Glutamatergic neuron (in vitro differentiated cells): ENCODE measurements at regions not wholly inside any gene's neighbourhood (a gene's known extent, or its start where the extent isn't known, plus 50 kb on each side); places are given as distances from the start of the nearest gene placed in this dataset.

ENCODE experiments used
- DNase-seq: peaks from one replicate; pipeline ENCODE4 v3.0.0; 2022
- H3K27ac Mint-ChIP-seq: one replicate; pipeline ENCODE4 v1.8.0; 2020; ENCODE audit warnings: mild to moderate bottlenecking, mixed read lengths, inconsistent platforms; ENCODE audit not compliant: unreplicated experiment
- H3K27me3 Mint-ChIP-seq: one replicate; pipeline ENCODE4 v1.8.0; 2020; ENCODE audit warnings: mild to moderate bottlenecking, moderate library complexity, mixed read lengths, inconsistent platforms; ENCODE audit not compliant: unreplicated experiment
- H3K36me3 Mint-ChIP-seq: one replicate; pipeline ENCODE4 v1.8.0; 2020; ENCODE audit warnings: mild to moderate bottlenecking, mixed read lengths, inconsistent platforms; ENCODE audit not compliant: unreplicated experiment
- H3K4me1 Mint-ChIP-seq: one replicate; pipeline ENCODE4 v1.8.0; 2020; ENCODE audit warnings: mild to moderate bottlenecking, low read depth, mixed read lengths, inconsistent platforms; ENCODE audit not compliant: unreplicated experiment
- H3K4me3 Mint-ChIP-seq: one replicate; pipeline ENCODE4 v1.8.0; 2020; ENCODE audit warnings: mild to moderate bottlenecking, mixed read lengths, inconsistent platforms; ENCODE audit not compliant: unreplicated experiment
- H3K9me3 Mint-ChIP-seq: one replicate; pipeline ENCODE4 v1.8.0; 2020; ENCODE audit warnings: mild to moderate bottlenecking, moderate library complexity, mixed read lengths, inconsistent platforms; ENCODE audit not compliant: unreplicated experiment
- CTCF ChIP-seq: fragments of 200-600 bp; sonication (generic); IDR thresholded peaks from one replicate; pipeline ENCODE4 v1.5.0; 2021; ENCODE audit not compliant: partially characterized antibody, unreplicated experiment

- Mint-ChIP-seq H3K36me3 (no peaks in the 10 kb centered on the region), H3K9me3 (no peaks in the 10 kb centered on the region), H3K4me3 (no peak overlapping the region), H3K4me1 (peaks cover 1% of the 10 kb centered on the region), H3K27ac (peak overlapping the region; percentile 60), H3K27me3 (peaks cover 9% of the 10 kb centered on the region)
- TF ChIP-seq CTCF = no peak
- DNase-seq = no peak
Measured at GRCh38 chr4:3832536-3833220, 66.5 kb downstream of the ADRA2C start.

GRCh38 chr4:3833326-3833989, 67.3 kb downstream of the ADRA2C start:
- no peak overlapping the region for H3K27ac Mint-ChIP-seq
- peaks cover 2% of the 10 kb centered on the region for H3K9me3 Mint-ChIP-seq
- peaks cover 1% of the 10 kb centered on the region for H3K4me1 Mint-ChIP-seq
- H3K4me3 Mint-ChIP-seq = no peak overlapping the region
- H3K36me3 Mint-ChIP-seq = no peaks in the 10 kb centered on the region
- no peak for TF ChIP-seq CTCF
- no peak for DNase-seq
- peaks cover 9% of the 10 kb centered on the region for H3K27me3 Mint-ChIP-seq

GRCh38 chr4:3834186-3834662, 68.0 kb downstream of the ADRA2C start:
- Mint-ChIP-seq H3K27ac (no peak overlapping the region), H3K36me3 (peaks cover 3% of the 10 kb centered on the region), H3K9me3 (peaks cover 5% of the 10 kb centered on the region), H3K27me3 (peaks cover 9% of the 10 kb centered on the region), H3K4me3 (no peak overlapping the region), H3K4me1 (peaks cover 1% of the 10 kb centered on the region)
- no peak for TF ChIP-seq CTCF
- DNase-seq = no peak

- Mint-ChIP-seq H3K27ac (no peak overlapping the region), H3K4me1 (peaks cover 1% of the 10 kb centered on the region), H3K9me3 (peaks cover 7% of the 10 kb centered on the region), H3K27me3 (peaks cover 9% of the 10 kb centered on the region), H3K4me3 (no peak overlapping the region), H3K36me3 (peaks cover 8% of the 10 kb centered on the region)
- TF ChIP-seq CTCF = no peak
- DNase-seq = no peak
Measured at GRCh38 chr4:3834663-3835521, 68.7 kb downstream of the ADRA2C start.
